ENCODE measurements at regions not wholly inside any gene's neighbourhood (a gene's known extent, or its start where the extent isn't known, plus 50 kb on each side); places are given as distances from the start of the nearest gene placed in this dataset.

GRCh38 chr22:47394504-47395440 is 632.3 kb downstream of the TBC1D22A start:
- no peak for DNase-seq (ENCODE audit: low spot score)

DNA sequence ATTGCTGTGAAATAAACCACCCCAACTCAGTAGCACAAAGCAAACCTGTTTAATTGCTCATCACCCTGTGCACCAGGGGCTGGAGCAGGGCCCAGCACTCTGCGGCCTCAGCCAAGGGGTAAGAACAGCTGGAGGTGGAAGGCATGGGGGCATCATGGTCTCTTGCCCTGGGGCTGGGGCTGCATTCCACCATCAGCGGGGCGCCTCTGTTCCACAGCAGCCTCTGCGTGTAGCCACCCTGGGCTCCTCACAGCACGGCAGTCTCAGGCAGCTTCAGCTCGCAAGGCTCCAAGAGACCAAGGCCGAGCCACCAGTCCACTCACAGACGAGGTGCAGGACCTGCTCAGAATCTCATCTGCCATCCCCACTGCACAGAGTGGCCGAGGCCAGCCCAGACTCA is 630.7 kb downstream of the TBC1D22A start:
- DNase-seq (ENCODE audit: low spot score) = no peak

DNA sequence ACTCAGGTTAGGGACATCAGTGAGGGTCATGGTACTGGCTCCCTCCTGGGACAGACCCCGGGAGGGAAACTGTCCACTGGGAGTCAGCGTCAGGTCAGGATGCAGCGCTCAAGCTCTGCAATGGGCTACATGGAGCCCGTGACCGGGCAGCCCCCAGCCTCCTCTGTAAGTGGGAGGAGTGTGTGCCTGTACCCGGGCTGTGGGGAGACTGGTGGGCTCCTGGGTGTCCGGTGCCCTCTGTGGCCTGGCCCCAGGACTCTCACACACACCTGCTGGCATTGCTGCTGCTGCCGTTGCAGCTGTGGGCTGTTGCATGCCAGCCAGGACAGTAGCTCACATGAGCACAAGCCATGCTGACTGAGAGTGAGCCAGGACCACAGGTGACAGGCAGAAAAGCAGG is 630.3 kb downstream of the TBC1D22A start:
- DNase-seq (ENCODE audit: low spot score) = no peak

DNA sequence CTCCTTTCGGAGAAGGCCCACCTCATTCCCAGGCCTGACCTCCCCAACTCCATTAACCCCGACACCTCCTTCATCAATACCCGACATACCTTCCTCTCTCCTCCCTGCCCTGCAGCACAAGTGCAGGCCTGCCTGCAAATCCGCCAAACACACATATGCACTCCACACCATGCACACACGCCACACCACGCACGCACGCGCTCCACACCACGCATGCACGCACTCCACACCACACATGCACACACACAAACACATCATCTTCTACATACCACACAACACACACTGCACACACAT is 629.6 kb downstream of the TBC1D22A start:
- no peak for DNase-seq (ENCODE audit: low spot score)

- DNase-seq (ENCODE audit: low spot score) = no peak
Observed at GRCh38 chr22:47391169-47392053, 629.0 kb downstream of the TBC1D22A start.

DNA sequence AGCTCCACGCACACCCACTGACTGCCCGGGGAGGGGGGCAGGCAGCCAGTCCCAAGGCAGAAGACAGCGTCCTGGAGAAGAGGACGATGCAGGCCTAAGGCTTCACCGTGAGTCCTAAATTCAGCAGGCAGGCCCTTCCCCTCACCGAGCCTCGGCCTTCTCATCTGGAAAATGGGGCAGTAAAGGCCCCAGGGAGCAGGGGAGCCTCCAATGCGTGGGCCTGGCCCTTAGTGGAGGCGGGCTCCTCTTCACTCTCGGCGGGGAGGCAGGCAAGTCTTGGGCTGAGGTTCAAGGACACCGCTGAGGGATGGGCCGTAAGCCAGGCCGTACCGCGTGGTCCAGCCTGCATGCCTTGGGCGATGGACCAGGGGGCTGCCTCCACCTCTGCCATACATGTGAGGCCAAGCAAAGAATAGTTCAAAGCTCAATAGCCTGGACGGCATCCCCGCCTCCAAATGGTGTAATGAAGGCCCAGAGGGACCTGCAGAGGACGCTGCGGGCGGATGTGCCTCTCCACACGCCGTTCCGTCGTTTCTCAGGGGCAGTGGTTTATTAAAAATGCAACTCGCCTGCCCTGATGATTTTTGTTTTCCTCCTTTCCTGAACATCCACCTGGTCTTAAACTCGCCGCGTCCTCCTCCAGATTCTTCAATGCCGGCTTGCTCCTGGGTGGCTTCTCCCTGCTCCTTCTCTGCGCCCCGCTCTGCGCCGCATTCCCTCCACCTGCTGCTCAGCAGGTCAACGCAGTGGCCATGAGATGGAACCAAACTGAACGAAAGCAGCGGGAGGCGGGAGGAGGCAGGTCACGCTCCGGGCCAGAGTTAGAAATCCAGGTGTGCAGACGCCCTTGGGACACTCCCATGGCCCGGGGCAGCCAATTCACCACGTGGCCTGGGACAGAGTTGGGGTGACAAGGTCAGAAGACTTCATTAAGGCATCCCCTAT is 627.8 kb downstream of the TBC1D22A start:
- DNase-seq (ENCODE audit: low spot score) = no peak

DNA sequence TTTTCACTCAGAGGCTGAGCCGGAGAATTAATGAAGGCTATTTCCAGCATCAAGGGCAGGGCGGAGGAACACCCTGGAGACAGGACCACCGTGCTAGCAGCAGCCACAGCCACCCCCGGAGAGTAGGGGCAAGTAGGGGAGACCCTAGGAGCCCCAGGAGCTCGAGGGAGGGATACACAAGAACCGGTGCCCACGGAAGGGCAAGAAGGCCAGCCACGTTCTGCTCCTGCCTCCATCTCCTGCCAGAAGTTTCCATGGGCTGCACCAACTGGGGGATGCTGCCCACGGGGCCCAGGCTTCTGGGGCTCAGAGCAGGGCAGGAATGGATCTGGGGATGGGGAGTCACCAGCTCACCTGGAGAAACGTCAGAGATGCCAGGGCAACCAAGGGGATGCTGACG is 626.8 kb downstream of the TBC1D22A start:
- no peak for DNase-seq (ENCODE audit: low spot score)

GRCh38 chr22:47388778-47389177 is 626.3 kb downstream of the TBC1D22A start:
- DNase-seq (ENCODE audit: low spot score) = no peak

DNA sequence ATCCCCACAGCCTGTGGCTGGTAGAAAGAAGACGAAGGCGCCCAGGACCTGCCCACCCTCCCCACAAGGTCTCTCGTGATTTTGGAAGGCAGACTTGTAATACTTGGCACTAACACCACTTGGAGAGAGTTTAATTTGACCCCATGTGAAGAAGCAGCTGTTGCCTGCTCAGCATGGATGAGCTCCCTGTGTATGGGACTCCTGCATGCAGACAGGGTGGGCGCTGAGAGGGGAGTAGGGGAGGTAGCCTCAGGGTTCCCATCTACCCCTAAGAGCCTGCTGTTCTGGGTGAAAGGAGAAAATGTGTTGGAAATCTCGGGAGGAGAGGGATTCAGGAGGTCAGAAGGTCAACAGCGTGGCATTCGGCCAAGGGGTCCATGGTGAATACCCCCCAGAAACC is 625.9 kb downstream of the TBC1D22A start:
- no peak for DNase-seq (ENCODE audit: low spot score)

GRCh38 chr22:47386812-47387510 is 624.5 kb downstream of the TBC1D22A start:
- DNase-seq (ENCODE audit: low spot score) = no peak

DNA sequence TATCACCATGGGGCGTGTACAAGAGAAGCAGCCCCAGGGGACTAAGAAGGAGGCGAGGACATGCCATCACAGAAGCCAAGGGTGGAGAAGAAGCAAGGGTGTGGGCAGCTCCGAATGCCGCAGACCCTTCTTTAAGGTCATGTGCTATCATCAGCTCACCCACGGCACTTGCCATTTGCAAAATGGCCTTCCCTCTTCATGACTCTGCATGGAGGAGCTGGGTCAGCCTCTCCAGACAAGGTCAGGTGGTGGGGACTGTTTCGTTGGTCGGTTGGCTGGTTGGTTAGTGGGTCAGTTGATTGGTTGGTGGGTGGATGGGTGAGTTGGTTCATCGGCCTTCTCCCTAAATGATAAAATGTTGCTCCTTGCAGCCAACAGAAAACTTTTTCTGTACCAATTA is 622.5 kb downstream of the TBC1D22A start:
- DNase-seq (ENCODE audit: low spot score) = no peak

- no peak for DNase-seq (ENCODE audit: low spot score)
Observed at GRCh38 chr22:47382164-47382890, 619.9 kb downstream of the TBC1D22A start.

GRCh38 chr22:47381240-47381639 is 618.8 kb downstream of the TBC1D22A start:
- DNase-seq (ENCODE audit: low spot score) = no peak

DNA sequence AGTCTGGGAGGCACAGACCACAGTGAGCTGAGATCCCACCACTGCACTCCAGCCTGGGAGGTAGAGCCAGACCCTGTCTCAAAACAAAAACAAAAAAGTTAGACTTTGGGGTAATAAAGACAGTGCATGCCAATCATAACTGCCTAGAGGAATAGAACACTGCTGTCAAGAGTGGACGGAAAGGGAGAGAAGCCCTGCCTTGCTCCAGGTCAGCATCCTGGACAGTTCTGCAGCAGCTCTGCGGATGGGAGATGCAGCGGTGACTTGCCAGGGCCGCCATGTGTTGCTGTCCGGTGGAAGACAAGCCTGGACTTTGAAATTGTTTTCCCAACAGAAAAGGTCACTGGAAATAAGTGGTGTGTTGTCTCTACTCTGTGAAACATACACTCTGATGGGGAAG is 618.2 kb downstream of the TBC1D22A start:
- no peak for DNase-seq (ENCODE audit: low spot score)

DNA sequence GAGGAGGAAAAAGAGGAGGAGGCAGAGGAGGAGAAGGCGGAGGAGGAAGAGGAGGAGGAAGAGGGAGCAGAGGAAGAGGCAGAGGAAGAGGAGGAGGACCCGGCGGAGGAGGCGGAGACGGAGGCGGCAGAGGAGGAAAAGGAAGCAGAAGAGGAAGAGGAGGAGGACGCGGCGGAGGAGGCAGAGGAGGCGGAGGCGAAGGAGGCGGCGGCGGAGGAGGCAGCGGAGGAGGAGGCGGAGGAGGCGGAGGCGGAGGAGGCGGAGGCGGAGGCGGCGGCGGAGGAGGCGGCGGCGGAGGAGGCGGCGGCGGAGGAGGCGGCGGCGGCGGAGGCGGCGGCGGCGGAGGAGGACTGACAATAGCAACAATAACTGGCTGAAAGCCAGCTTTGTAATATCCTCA is 616.6 kb downstream of the TBC1D22A start:
- no peak for DNase-seq (ENCODE audit: low spot score)

GRCh38 chr22:47377926-47378560 is 615.6 kb downstream of the TBC1D22A start:
- DNase-seq (ENCODE audit: low spot score) = no peak

DNA sequence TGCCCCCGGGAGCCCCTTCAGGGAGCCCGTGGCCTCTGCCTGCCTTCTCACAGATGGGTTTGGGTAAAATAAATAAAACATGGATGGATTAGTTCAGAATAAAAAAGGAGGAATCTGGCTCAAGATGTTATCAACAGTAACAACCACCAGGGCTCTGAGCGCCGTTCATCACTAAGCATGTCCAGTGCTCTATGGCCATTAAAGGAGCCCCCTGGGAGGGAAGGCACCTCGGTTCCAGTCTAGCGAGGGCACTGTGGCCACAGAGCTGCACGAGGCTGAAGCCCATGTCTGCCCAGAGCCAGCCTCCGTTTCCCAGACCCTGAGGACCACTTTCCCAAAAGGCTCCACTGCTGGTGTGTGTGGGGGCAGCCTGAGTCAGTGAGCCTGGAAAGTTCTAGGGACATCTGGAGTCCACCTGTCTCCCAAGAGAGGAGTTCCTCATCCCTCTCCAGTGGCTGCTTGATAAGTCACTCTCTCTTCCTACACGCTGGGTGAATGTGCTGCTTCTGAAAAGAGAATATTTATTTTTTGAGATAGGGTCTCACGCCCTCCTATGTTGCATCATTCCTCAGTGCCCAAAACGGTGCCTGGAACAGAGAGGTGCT is 614.6 kb downstream of the TBC1D22A start:
- no peak for DNase-seq (ENCODE audit: low spot score)

GRCh38 chr22:47376322-47376700 is 613.9 kb downstream of the TBC1D22A start:
- DNase-seq (ENCODE audit: low spot score) = no peak

GRCh38 chr22:47375621-47376321 is 613.3 kb downstream of the TBC1D22A start:
- DNase-seq (ENCODE audit: low spot score) = no peak
